ENCODE measurements at regions not wholly inside any gene's neighbourhood (a gene's known extent, or its start where the extent isn't known, plus 50 kb on each side); places are given as distances from the start of the nearest gene placed in this dataset.

DNA sequence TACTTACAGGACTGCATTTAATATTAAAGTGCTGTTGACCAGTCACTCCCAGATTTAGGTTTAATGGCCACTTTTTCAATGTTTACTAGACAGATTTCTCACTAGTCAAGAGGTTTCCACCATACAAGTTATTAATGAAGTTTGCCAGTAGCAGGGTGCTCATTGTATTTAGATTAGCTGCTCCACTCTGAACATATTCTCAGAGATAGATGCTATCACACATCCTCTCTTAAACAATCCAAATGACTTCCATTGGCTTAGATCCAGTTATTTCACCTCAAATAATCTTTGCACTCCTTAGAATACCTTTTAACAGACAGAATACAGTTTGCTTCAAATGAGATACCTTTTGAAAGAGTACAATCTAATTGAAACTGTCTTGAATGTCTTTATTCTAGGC is 276.1 kb downstream of the HDGFL1 start:
- H3K4me2 ChIP-seq (ENCODE audit: low read length), result no peak overlapping the region
- no peaks in the 10 kb centered on the region; a peak in 1 of 4 replicates for H3K9me3 ChIP-seq (ENCODE audit: control insufficient read depth in 1 of 2, insufficient read depth in 1 of 2, low read depth in 1 of 2, low read length in 2 of 2)
- ChIA-PET POLR2A (no interaction called here), CTCF (no interaction called here), RAD21 (ENCODE audit: low non-redundant PET in 1 of 2, low total read pairs in 2 of 2, uncharacterized antibody in 2 of 2, unreplicated experiment in 2 of 2) (no interaction called here)
- no peaks in the 10 kb centered on the region for H3K79me2 ChIP-seq (ENCODE audit: insufficient read depth, low read length)
- H3K27me3 ChIP-seq (ENCODE audit: insufficient read depth, low read length), result no peaks in the 10 kb centered on the region
- ATAC-seq (no peak), DNase-seq (ENCODE audit: low read depth, low spot score) (no peak)
- BruUV-seq (replicated peaks), result no TSS peak
- no peaks in the 10 kb centered on the region for H3K4me1 ChIP-seq (ENCODE audit: control insufficient read depth in 1 of 2, insufficient read depth in 2 of 2, low read length in 2 of 2)
- intact Hi-C loops (cut with micrococcal nuclease), result no loop called here
- TF ChIP-seq YY1 (IDR thresholded peaks at IDR 0.05; ENCODE audit: extremely low read depth, insufficient replicate concordance, low read depth, low read length), result no peak
- no peak for TF ChIP-seq CBX3 (IDR thresholded peaks at IDR 0.05; ENCODE audit: low read depth)
- no peak for TF ChIP-seq SIN3A (IDR thresholded peaks at IDR 0.05; ENCODE audit: low read depth)
- TF ChIP-seq RAD21 (IDR thresholded peaks at IDR 0.05; ENCODE audit: low read depth), result no peak
- no peak for TF ChIP-seq EZH2phosphoT487 (IDR thresholded peaks at IDR 0.05; ENCODE audit: borderline replicate concordance)
- TF ChIP-seq, protein P1, sequence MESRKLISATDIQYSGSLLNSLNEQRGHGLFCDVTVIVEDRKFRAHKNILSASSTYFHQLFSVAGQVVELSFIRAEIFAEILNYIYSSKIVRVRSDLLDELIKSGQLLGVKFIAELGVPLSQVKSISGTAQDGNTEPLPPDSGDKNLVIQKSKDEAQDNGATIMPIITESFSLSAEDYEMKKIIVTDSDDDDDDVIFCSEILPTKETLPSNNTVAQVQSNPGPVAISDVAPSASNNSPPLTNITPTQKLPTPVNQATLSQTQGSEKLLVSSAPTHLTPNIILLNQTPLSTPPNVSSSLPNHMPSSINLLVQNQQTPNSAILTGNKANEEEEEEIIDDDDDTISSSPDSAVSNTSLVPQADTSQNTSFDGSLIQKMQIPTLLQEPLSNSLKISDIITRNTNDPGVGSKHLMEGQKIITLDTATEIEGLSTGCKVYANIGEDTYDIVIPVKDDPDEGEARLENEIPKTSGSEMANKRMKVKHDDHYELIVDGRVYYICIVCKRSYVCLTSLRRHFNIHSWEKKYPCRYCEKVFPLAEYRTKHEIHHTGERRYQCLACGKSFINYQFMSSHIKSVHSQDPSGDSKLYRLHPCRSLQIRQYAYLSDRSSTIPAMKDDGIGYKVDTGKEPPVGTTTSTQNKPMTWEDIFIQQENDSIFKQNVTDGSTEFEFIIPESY (IDR thresholded peaks at IDR 0.05; ENCODE audit: extremely low read depth, insufficient replicate concordance, low read length), result no peak
- TF ChIP-seq REST (IDR thresholded peaks at IDR 0.05; ENCODE audit: low read depth), result no peak
- no peak for TF ChIP-seq POLR2AphosphoS5 (IDR thresholded peaks at IDR 0.05; ENCODE audit: low read depth, low read length)
- no peak for TF ChIP-seq TCF7L2 (IDR thresholded peaks at IDR 0.05; ENCODE audit: borderline replicate concordance, extremely low read depth, insufficient read depth, insufficient read length)
- TF ChIP-seq SRF (IDR thresholded peaks at IDR 0.05; ENCODE audit: low read depth), result no peak
- TF ChIP-seq, protein P2, sequence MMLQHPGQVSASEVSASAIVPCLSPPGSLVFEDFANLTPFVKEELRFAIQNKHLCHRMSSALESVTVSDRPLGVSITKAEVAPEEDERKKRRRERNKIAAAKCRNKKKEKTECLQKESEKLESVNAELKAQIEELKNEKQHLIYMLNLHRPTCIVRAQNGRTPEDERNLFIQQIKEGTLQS (IDR thresholded peaks at IDR 0.05), result no peak
- no peak for TF ChIP-seq JUND (IDR thresholded peaks at IDR 0.05)
- TF ChIP-seq CEBPB (IDR thresholded peaks at IDR 0.05; ENCODE audit: low read depth), result no peak
- TF ChIP-seq, protein P3, sequence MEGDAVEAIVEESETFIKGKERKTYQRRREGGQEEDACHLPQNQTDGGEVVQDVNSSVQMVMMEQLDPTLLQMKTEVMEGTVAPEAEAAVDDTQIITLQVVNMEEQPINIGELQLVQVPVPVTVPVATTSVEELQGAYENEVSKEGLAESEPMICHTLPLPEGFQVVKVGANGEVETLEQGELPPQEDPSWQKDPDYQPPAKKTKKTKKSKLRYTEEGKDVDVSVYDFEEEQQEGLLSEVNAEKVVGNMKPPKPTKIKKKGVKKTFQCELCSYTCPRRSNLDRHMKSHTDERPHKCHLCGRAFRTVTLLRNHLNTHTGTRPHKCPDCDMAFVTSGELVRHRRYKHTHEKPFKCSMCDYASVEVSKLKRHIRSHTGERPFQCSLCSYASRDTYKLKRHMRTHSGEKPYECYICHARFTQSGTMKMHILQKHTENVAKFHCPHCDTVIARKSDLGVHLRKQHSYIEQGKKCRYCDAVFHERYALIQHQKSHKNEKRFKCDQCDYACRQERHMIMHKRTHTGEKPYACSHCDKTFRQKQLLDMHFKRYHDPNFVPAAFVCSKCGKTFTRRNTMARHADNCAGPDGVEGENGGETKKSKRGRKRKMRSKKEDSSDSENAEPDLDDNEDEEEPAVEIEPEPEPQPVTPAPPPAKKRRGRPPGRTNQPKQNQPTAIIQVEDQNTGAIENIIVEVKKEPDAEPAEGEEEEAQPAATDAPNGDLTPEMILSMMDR (IDR thresholded peaks at IDR 0.05 in 2 of 3, conservative IDR thresholded peaks at IDR 0.05 in 1 of 3; ENCODE audit: borderline replicate concordance in 1 of 3, insufficient read depth in 1 of 3, low read depth in 2 of 3, low read length in 2 of 3), result no peak
- H3K27ac ChIP-seq (ENCODE audit: low read depth, low read length), result no peak overlapping the region
- H4K20me1 ChIP-seq (ENCODE audit: insufficient read depth), result no peaks in the 10 kb centered on the region
- H3K9ac ChIP-seq (ENCODE audit: low read length), result no peak overlapping the region
- H3K4me3 ChIP-seq (replicated peaks in 1 of 2; ENCODE audit: low read depth in 1 of 2, low read length in 2 of 2), result no peak overlapping the region
- no peak overlapping the region for H2AFZ ChIP-seq (ENCODE audit: low read depth, low read length, poor library complexity, severe bottlenecking)
- H3K9me2 ChIP-seq (ENCODE audit: insufficient read depth), result no peaks in the 10 kb centered on the region
- H3K36me3 ChIP-seq (ENCODE audit: control insufficient read depth in 1 of 2, insufficient read depth in 2 of 2, low read length in 2 of 2), result no peaks in the 10 kb centered on the region
